ENCODE measurements at regions not wholly inside any gene's neighbourhood (a gene's known extent, or its start where the extent isn't known, plus 50 kb on each side); places are given as distances from the start of the nearest gene placed in this dataset.

GRCh38 chr20:48166082-48166835 is 381.0 kb upstream of the SULF2 start:
- no peak for DNase-seq (ENCODE audit: low spot score)
- Histone ChIP-seq H3K27ac (no peak overlapping the region), H3K4me3 (no peak overlapping the region)
- TF ChIP-seq, protein P1, sequence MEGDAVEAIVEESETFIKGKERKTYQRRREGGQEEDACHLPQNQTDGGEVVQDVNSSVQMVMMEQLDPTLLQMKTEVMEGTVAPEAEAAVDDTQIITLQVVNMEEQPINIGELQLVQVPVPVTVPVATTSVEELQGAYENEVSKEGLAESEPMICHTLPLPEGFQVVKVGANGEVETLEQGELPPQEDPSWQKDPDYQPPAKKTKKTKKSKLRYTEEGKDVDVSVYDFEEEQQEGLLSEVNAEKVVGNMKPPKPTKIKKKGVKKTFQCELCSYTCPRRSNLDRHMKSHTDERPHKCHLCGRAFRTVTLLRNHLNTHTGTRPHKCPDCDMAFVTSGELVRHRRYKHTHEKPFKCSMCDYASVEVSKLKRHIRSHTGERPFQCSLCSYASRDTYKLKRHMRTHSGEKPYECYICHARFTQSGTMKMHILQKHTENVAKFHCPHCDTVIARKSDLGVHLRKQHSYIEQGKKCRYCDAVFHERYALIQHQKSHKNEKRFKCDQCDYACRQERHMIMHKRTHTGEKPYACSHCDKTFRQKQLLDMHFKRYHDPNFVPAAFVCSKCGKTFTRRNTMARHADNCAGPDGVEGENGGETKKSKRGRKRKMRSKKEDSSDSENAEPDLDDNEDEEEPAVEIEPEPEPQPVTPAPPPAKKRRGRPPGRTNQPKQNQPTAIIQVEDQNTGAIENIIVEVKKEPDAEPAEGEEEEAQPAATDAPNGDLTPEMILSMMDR (IDR thresholded peaks at IDR 0.05) = no peak

- DNase-seq (ENCODE audit: low spot score) = no peak
- no peak overlapping the region for H3K4me3 ChIP-seq
- H3K27ac ChIP-seq = no peak overlapping the region
- TF ChIP-seq, protein P1 (IDR thresholded peaks at IDR 0.05) = no peak
These were observed 380.1 kb upstream of the SULF2 start for GRCh38 chr20:48165401-48165685.

DNA sequence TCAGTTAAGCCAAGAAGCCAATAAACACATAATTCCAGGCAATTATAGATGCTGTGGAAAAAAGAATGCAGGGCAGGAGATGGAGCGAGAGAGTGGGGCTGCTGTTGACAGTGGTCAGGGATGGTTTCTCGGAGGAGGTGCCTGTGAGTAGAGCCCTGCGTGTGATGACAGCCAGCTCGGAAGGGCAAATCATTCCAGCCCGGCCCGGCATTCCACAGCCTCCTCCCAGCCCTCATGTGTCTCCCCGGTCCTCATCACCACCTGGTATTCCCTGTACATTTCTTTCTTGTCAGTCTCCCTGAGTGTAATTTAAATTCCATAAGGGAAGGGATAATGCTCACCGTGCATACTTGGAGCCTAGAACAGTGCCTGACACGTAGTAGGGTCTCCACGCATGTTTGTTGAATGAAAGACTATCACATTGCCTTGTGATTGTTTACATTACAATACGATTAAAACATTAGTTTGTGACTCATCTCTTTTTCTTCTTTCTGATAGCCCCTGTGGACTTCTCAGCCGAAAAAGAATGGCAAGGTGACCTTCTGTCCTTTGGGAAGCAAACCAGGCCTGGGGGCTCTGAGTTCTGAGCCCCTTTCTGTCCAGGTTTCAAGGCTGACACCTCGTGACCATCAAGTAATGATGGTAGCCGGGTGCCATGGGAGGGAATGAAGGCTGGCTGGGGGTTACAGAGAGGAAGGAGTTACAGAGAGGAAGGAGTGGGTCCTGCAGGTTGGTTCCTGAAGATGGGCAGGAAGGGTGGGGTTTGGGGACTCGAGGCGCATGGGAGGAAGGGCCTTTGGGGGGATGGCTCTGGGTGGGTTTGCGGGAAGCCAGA is 379.5 kb upstream of the SULF2 start:
- no peak overlapping the region for H3K27ac ChIP-seq
- TF ChIP-seq, protein P1 (IDR thresholded peaks at IDR 0.05) = no peak
- H3K4me3 ChIP-seq = no peak overlapping the region
- no peak for DNase-seq (ENCODE audit: low spot score)

DNA sequence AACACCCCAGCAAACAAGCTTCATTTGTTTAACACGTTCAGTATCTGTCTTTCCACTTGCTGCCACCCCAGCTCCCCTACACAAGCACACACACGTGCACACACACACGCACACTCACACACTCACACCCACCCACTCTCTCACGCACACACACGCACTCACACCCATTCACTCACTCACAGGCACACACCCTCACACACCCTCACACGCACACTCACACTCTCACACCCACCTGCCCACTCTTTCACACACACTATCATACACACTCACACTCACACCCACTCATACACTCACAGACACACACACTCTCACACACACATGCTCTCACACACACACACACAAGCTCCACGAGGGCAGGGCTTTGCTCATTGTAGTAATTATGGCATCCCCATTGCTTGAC is 378.8 kb upstream of the SULF2 start:
- H3K27ac ChIP-seq = no peak overlapping the region

GRCh38 chr20:48163505-48163904 is 378.2 kb upstream of the SULF2 start:
- TF ChIP-seq, protein P1 (IDR thresholded peaks at IDR 0.05) = no peak
- no peak overlapping the region for H3K27ac ChIP-seq
- no peak for DNase-seq (ENCODE audit: low spot score)

More for the DNA sequence above, 378.8 kb upstream of the SULF2 start:
- H3K4me3 ChIP-seq = no peak overlapping the region
- TF ChIP-seq, protein P1 (IDR thresholded peaks at IDR 0.05) = no peak
- DNase-seq (ENCODE audit: low spot score) = no peak

GRCh38 chr20:48162621-48163020 is 377.3 kb upstream of the SULF2 start:
- Histone ChIP-seq H3K27ac (no peak overlapping the region), H3K4me3 (no peak overlapping the region)
- TF ChIP-seq, protein P1 (IDR thresholded peaks at IDR 0.05) = no peak
- no peak for DNase-seq (ENCODE audit: low spot score)

More at GRCh38 chr20:48163505-48163904, 378.2 kb upstream of the SULF2 start:
- H3K4me3 ChIP-seq = no peak overlapping the region
